CD14-positive monocyte (primary cell): ENCODE measurements at regions not wholly inside any gene's neighbourhood (a gene's known extent, or its start where the extent isn't known, plus 50 kb on each side); places are given as distances from the start of the nearest gene placed in this dataset.

Experiments
- DNase-seq, 3 donors: peaks; one replicate each; pipeline ENCODE4 v3.0.0-alpha.2; 2011 to 2022
- H2AFZ ChIP-seq: 2 replicates; pipeline ENCODE4 v1.6.0; 2012; ENCODE audit warnings: mild to moderate bottlenecking, low read depth, low read length, inconsistent platforms; ENCODE audit not compliant: insufficient read depth, poor library complexity, severe bottlenecking
- H3K27ac ChIP-seq, 2 donors: 1 replicate in 1 of 2; 2 replicates in 1 of 2; pipeline ENCODE4 v1.5.1; 2012 to 2013; ENCODE audit warnings: low read length in 2 of 2, control low read depth in 1 of 2, inconsistent platforms in 1 of 2, low read depth in 1 of 2, mild to moderate bottlenecking in 1 of 2
- H3K27me3 ChIP-seq, 2 donors: one replicate each; pipeline versions ENCODE4 v1.6.0 to v1.6.1; 2011 to 2013; ENCODE audit warnings: low read length in 2 of 2; ENCODE audit not compliant: control insufficient read depth in 2 of 2, insufficient read depth in 2 of 2
- H3K36me3 ChIP-seq, 2 donors: replicated peaks in 1 of 2; 1 replicate in 1 of 2; 2 replicates in 1 of 2; pipeline versions ENCODE4 v1.5.1 to v1.6.1; 2012 to 2013; ENCODE audit warnings: low read length in 2 of 2, control low read depth in 1 of 2, inconsistent platforms in 1 of 2, mild to moderate bottlenecking in 1 of 2; ENCODE audit not compliant: insufficient read depth in 2 of 2, control insufficient read depth in 1 of 2
- H3K4me1 ChIP-seq, 2 donors: 1 replicate in 1 of 2; 2 replicates in 1 of 2; pipeline versions ENCODE4 v1.5.1 to v1.6.1; 2012 to 2013; ENCODE audit warnings: low read length in 2 of 2, control low read depth in 1 of 2, inconsistent platforms in 1 of 2, mild to moderate bottlenecking in 1 of 2, moderate library complexity in 1 of 2; ENCODE audit not compliant: insufficient read depth in 2 of 2, control insufficient read depth in 1 of 2
- H3K4me2 ChIP-seq: replicated peaks from 2 replicates; pipeline ENCODE3; 2012; ENCODE audit warnings: low read length, moderate library complexity, mild to moderate bottlenecking; ENCODE audit not compliant: poor library complexity, severe bottlenecking; ENCODE audit errors: extremely low read depth
- H3K4me3 ChIP-seq, 3 experiments: fragments of 200-600 bp in 1 of 3; sonication (generic) in 1 of 3; replicated peaks in 1 of 3; 1 replicate in 2 of 3; 2 replicates in 1 of 3; pipeline ENCODE4 v1.5.1; 2011 to 2013; ENCODE audit warnings: low read length in 3 of 3, mild to moderate bottlenecking in 3 of 3, control low read depth in 2 of 3, low read depth in 2 of 3, inconsistent platforms in 1 of 3, moderate library complexity in 1 of 3
- H3K79me2 ChIP-seq: 2 replicates; pipeline ENCODE4 v1.6.0; 2012; ENCODE audit warnings: mild to moderate bottlenecking, control low read depth, inconsistent platforms, low read length, moderate library complexity; ENCODE audit not compliant: insufficient read depth
- H3K9ac ChIP-seq: 2 replicates; pipeline ENCODE4 v1.6.0; 2017; ENCODE audit warnings: low read length, mild to moderate bottlenecking; ENCODE audit not compliant: insufficient read depth, poor library complexity, severe bottlenecking
- H3K9me3 ChIP-seq, 2 donors: replicated peaks in 1 of 2; 1 replicate in 1 of 2; 2 replicates in 1 of 2; pipeline versions ENCODE4 v1.5.1 to v1.6.1; 2012 to 2013; ENCODE audit warnings: low read length in 2 of 2, control low read depth in 1 of 2; ENCODE audit not compliant: control insufficient read depth in 1 of 2, insufficient read depth in 1 of 2
- H4K20me1 ChIP-seq: 2 replicates; pipeline ENCODE4 v1.6.0; 2012; ENCODE audit warnings: mild to moderate bottlenecking, low read length, control low read depth, moderate library complexity; ENCODE audit not compliant: insufficient read depth
- H3K27ac Mint-ChIP-seq, 7 donors: one replicate each; pipeline ENCODE4 v1.8.0; 2020; ENCODE audit warnings: mild to moderate bottlenecking in 7 of 7, mixed read lengths in 7 of 7, moderate library complexity in 6 of 7, inconsistent platforms in 2 of 7
- H3K27me3 Mint-ChIP-seq, 3 donors: one replicate each; pipeline ENCODE4 v1.8.0; 2021 to 2022; ENCODE audit warnings: low read depth in 3 of 3, mild to moderate bottlenecking in 3 of 3, mixed read lengths in 3 of 3, moderate library complexity in 3 of 3, inconsistent platforms in 1 of 3
- H3K36me3 Mint-ChIP-seq, 2 donors: one replicate each; pipeline ENCODE4 v1.8.0; 2020; ENCODE audit warnings: mixed read lengths in 2 of 2, inconsistent platforms in 1 of 2, mild to moderate bottlenecking in 1 of 2
- H3K4me1 Mint-ChIP-seq: one replicate; pipeline ENCODE4 v1.8.0; 2020; ENCODE audit warnings: mild to moderate bottlenecking, mixed read lengths
- H3K4me3 Mint-ChIP-seq, 2 donors: one replicate each; pipeline ENCODE4 v1.8.0; 2020; ENCODE audit warnings: mild to moderate bottlenecking in 2 of 2, mixed read lengths in 2 of 2, moderate library complexity in 1 of 2
- H3K9me3 Mint-ChIP-seq, 7 donors: one replicate each; pipeline ENCODE4 v1.8.0; 2020 to 2022; ENCODE audit warnings: mixed read lengths in 7 of 7, mild to moderate bottlenecking in 6 of 7, moderate library complexity in 6 of 7, inconsistent platforms in 2 of 7
- CTCF ChIP-seq: fragments of 200-600 bp; IDR thresholded peaks from one replicate; pipeline ENCODE4 v1.8.0; 2022; ENCODE audit warnings: antibody characterized with exemption, mild to moderate bottlenecking
- WGBS: methylation state at CpG from one replicate; pipeline ENCODE4 v1.1.5; 2013; ENCODE audit warnings: missing lambda C conversion rate; ENCODE audit not compliant: insufficient coverage; 5-methylcytosine and 5-hydroxymethylcytosine counted together
- intact Hi-C, 2 donors: fragments of 100-400 bp; cut with micrococcal nuclease; formaldehyde crosslinking; loops; one replicate each; pipeline versions ENCODE4 v1.15.0 to v1.15.1; 2023

GRCh38 chr4:148793221-148793620 is 351.0 kb upstream of the NR3C2 start:
- Histone ChIP-seq H3K36me3 (no peaks in the 10 kb centered on the region), H3K9me3 (peaks cover 5 to 10% of the 10 kb centered on the region in 2 donors), H4K20me1 (no peaks in the 10 kb centered on the region), H3K27me3 (no peaks in the 10 kb centered on the region), H3K4me2 (no peak overlapping the region), H3K27ac (no peak overlapping the region), H2AFZ (no peak overlapping the region), H3K9ac (no peak overlapping the region), H3K79me2 (no peaks in the 10 kb centered on the region), H3K4me1 (no peaks in the 10 kb centered on the region), H3K4me3 (no peak overlapping the region)
- no CpG with 5 or more reads among the region's 2 CpGs for WGBS
- H3K36me3 Mint-ChIP-seq = no peaks in the 10 kb centered on the region
- DNase-seq = no peak
- H3K9me3 Mint-ChIP-seq = peaks cover 0 to 8% (median 4%) of the 10 kb centered on the region in 7 donors
- no peak overlapping the region for H3K4me3 Mint-ChIP-seq
- H3K27ac Mint-ChIP-seq = no peak overlapping the region
- no peaks in the 10 kb centered on the region for H3K27me3 Mint-ChIP-seq
- H3K4me1 Mint-ChIP-seq = no peaks in the 10 kb centered on the region
- TF ChIP-seq CTCF = no peak
- intact Hi-C loops = no loop called here

DNA sequence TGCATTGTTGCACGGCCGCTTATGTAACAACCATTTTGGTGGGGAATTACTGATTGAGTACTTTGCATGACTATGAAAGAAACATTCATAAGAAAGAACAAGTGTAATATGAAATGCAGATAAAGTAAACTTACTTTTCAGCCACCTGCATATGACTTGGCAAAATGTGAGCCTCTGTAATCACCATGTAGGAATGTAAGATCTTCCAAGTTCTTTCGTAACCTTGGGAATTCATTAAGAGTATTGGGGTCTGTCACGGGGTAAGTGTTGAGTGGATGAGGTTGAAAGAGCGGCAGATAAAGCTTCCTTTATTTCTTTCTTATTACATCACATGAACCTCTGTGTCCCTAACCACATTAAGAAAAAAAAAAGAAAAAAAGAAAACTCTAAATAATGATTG is 348.5 kb upstream of the NR3C2 start:
- intact Hi-C loops = no loop called here
- Histone ChIP-seq H3K4me3 (no peak overlapping the region), H4K20me1 (no peaks in the 10 kb centered on the region), H3K36me3 (no peaks in the 10 kb centered on the region), H3K4me2 (no peak overlapping the region), H3K9ac (no peak overlapping the region), H3K9me3 (peaks cover 5 to 10% of the 10 kb centered on the region in 2 donors), H3K27ac (no peak overlapping the region), H2AFZ (no peak overlapping the region), H3K27me3 (no peaks in the 10 kb centered on the region), H3K4me1 (no peaks in the 10 kb centered on the region), H3K79me2 (no peaks in the 10 kb centered on the region)
- WGBS = no CpG with 5 or more reads among the region's 5 CpGs
- no peak for DNase-seq
- Mint-ChIP-seq H3K27me3 (no peaks in the 10 kb centered on the region), H3K4me3 (no peak overlapping the region), H3K9me3 (peaks cover 0 to 8% (median 4%) of the 10 kb centered on the region in 7 donors), H3K27ac (no peak overlapping the region), H3K36me3 (no peaks in the 10 kb centered on the region), H3K4me1 (no peaks in the 10 kb centered on the region)
- TF ChIP-seq CTCF = no peak
